ENCODE measurements at regions not wholly inside any gene's neighbourhood (a gene's known extent, or its start where the extent isn't known, plus 50 kb on each side); places are given as distances from the start of the nearest gene placed in this dataset.

DNA sequence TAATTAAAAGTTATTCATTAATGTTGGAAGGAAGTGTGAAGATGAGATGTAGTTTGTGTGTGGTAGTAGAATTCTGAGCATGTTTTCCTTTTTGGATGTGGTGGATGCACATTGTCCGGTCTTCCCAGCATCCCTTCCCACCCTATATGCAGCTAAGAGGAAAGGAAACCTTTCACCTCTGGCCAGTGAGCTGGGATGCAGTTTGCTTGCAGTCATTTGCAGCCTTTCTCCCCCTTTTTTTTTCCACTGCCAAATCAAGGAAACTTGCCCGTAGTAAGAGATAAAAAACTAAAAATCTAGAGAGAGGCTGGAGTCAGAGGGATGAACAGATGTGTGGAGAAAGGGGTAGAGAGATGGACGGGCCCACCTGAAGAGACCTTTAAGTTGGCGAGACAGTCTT, 72.5 kb upstream of the SLC38A2 start:
- FAIRE-seq: no peak

- FAIRE-seq: no peak
Measured at GRCh38 chr12:46443594-46444263, 71.2 kb upstream of the SLC38A2 start.

GRCh38 chr12:46442738-46443137, 70.2 kb upstream of the SLC38A2 start:
- no peak for FAIRE-seq

GRCh38 chr12:46442239-46442638, 69.7 kb upstream of the SLC38A2 start:
- no peak for FAIRE-seq

DNA sequence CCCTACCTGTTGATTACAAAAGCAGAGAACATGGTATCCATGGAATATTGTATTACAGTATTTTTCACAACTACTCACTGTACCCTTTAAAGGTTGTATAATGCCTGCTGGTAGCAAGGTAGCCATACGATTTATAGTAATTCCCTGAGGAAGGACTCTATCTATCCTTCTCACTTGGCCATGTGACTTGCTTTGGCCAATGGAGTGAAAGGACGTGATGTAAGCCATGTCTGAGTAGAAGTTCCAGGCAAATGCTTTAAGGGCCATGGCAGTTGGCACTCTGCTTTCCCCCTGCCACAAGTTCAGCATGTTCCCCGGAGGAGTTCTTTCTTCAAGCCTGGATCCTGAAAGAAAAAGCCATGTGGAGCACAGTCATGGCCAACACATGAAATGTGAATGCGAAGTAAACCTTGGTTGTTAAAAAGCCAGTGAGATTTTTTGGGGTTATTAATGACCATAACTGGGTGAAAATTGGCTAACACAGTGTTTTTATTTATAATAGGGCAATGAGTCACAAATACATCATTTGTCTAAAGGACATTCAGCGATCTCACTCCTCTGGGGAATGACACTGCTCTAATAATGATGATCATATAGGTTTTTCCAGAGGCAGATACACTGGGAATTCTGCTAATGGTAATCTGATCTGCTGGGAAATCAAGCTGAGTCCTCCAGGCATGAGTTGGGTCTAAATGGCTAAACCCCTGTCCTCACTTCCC, 67.4 kb upstream of the SLC38A2 start:
- no peak for FAIRE-seq

DNA sequence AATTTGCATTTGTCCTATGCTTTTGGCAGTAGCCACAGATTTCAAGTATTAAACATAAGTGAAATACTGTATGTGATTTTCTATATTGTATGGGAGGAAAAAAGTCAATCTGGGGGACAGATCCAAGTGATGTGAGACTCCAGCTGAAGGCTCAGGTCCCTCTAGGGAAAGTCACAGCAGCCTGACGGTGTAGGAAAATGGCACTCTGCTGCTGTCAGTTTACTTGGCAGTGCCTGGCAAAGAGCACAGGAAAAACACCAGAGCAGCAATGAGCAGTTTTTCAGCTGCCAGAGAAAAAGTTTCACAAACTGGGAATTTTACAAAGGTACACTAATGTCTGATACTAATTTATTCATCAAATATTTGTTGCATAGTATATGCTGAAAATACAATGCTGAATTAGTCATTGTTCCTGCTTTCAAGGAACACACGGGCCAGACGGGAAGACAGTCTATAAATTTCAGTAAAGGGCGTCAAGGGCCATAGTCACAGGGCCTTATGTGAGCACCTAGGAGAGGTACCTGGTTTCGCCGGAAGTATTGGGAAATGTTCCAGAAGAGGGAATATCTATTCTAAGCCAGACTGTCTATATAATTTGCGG, 66.2 kb upstream of the SLC38A2 start:
- no peak for FAIRE-seq

DNA sequence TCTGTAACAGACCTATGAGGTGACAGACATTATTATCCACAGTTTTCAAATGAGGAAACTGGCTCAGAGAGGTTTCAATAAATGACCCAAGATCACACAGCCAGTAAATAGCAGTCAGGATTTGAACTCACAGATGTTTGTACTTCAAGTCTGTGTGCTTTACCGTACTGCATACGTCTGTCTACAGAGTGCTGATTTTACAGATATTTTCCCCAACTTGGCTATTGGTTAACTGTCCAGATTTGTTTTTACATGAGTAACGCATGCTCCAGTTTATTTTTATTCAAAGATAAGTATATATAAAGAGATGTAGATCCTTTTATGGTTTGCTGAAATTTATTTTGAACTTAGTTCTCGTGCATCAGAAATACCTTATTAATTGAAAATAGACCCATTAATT, 65.7 kb upstream of the SLC38A2 start:
- FAIRE-seq: no peak

GRCh38 chr12:46437469-46437868, 64.9 kb upstream of the SLC38A2 start:
- FAIRE-seq: no peak

- FAIRE-seq: no peak
Measured at GRCh38 chr12:46436747-46437146, 64.2 kb upstream of the SLC38A2 start.

GRCh38 chr12:46435625-46436024, 63.1 kb upstream of the SLC38A2 start:
- no peak for FAIRE-seq

- no peak for FAIRE-seq
Measured at GRCh38 chr12:46435029-46435428, 62.5 kb upstream of the SLC38A2 start.

DNA sequence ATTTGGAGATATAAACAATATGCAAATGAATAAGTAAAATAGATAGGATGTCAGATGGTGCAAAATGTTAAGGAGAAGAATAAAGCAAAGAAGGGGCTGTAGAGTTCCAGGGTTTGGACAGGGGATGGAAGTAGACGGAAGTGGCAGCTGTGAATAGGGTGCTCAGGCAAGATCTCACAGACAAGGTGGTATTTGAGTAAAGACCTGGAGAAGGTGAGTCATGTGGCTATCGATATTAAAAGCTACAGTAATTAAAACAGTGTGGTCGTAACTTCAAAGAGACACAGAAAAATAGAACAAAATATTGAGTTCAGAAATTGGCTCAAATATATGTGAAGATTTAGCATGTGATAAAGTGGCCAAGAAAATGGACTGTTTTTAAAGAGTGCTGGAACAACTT, 61.3 kb upstream of the SLC38A2 start:
- no peak for FAIRE-seq

GRCh38 chr12:46432325-46432724, 59.8 kb upstream of the SLC38A2 start:
- no peak for FAIRE-seq

GRCh38 chr12:46430340-46430948, 57.9 kb upstream of the SLC38A2 start:
- peak; percentile 39 for FAIRE-seq
